ENCODE measurements at regions not wholly inside any gene's neighbourhood (a gene's known extent, or its start where the extent isn't known, plus 50 kb on each side); places are given as distances from the start of the nearest gene placed in this dataset.

DNA sequence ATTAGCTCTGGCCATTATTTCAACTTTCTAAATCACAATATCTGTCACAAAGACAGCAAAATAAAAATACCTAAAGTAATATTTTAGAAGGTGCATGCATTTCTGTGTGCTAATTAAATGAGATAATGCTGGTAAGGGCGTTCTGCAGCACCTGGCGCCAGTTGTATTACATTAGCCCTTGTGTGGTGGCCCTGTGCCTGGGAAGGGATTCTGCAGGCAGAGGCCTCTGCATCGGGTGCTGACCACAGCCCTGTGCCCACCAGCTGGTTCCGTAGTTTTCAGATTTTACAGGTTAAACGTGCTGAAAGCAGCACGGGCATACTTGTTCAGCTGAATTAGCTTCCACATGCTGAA, 157.7 kb upstream of the PRKCQ start:
- Histone ChIP-seq H3K36me3 (no peaks in the 10 kb centered on the region), H3K9me3 (no peaks in the 10 kb centered on the region), H3K27me3 (no peaks in the 10 kb centered on the region), H3K4me1 (no peaks in the 10 kb centered on the region), H3K27ac (no peak overlapping the region), H3K4me3 (no peak overlapping the region)
- intact Hi-C loops (cut with DNase I): no loop called here
- no peak for DNase-seq (ENCODE audit: low spot score in 2 of 2)
- TF ChIP-seq CTCF (IDR thresholded peaks at IDR 0.05): no peak

GRCh38 chr10:6737080-6737641, 157.1 kb upstream of the PRKCQ start:
- H3K4me3 ChIP-seq: no peak overlapping the region
- TF ChIP-seq CTCF (IDR thresholded peaks at IDR 0.05): no peak
- intact Hi-C loops (cut with DNase I): no loop called here
- H3K27me3 ChIP-seq: no peaks in the 10 kb centered on the region
- no peaks in the 10 kb centered on the region for H3K9me3 ChIP-seq
- DNase-seq (ENCODE audit: low spot score in 2 of 2): peak in 1 of 2 donors; percentile 37
- no peak overlapping the region for H3K27ac ChIP-seq
- H3K4me1 ChIP-seq: no peaks in the 10 kb centered on the region
- H3K36me3 ChIP-seq: no peaks in the 10 kb centered on the region

- intact Hi-C loops (cut with DNase I): no loop called here
- Histone ChIP-seq H3K27me3 (no peaks in the 10 kb centered on the region), H3K4me3 (no peak overlapping the region), H3K36me3 (no peaks in the 10 kb centered on the region), H3K4me1 (no peaks in the 10 kb centered on the region), H3K27ac (no peak overlapping the region), H3K9me3 (no peaks in the 10 kb centered on the region)
- no peak for TF ChIP-seq CTCF (IDR thresholded peaks at IDR 0.05)
- no peak for DNase-seq (ENCODE audit: low spot score in 2 of 2)
Measured at GRCh38 chr10:6734286-6734685, 154.2 kb upstream of the PRKCQ start.

DNA sequence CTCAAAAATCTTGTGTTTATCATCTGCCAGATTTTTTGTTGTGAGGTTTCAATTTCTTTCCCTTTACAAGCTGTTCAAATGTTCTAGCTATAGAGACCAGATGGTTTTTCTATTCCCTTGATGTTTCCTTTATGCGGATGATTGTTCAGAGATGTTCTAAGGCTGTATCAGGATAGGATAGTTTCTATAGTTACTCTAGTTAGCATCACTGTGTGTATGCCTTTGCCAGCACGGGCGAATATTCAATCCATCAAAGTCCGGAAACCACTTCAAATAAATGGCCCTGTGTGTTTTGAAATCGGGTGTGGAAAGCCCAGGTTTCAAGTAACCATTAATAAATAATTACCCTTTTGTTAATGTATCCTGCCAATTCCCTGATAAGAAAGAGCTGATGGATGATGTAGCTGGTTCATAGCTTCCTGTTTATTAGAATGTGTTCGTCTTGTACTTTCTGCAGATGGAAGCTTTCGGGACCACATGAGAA, 149.8 kb upstream of the PRKCQ start:
- intact Hi-C loops (cut with DNase I): no loop called here
- Histone ChIP-seq H3K27ac (no peak overlapping the region), H3K36me3 (no peaks in the 10 kb centered on the region), H3K27me3 (no peaks in the 10 kb centered on the region), H3K9me3 (no peaks in the 10 kb centered on the region), H3K4me1 (no peaks in the 10 kb centered on the region), H3K4me3 (no peak overlapping the region)
- DNase-seq (ENCODE audit: low spot score in 2 of 2): no peak
- no peak for TF ChIP-seq CTCF (IDR thresholded peaks at IDR 0.05)

DNA sequence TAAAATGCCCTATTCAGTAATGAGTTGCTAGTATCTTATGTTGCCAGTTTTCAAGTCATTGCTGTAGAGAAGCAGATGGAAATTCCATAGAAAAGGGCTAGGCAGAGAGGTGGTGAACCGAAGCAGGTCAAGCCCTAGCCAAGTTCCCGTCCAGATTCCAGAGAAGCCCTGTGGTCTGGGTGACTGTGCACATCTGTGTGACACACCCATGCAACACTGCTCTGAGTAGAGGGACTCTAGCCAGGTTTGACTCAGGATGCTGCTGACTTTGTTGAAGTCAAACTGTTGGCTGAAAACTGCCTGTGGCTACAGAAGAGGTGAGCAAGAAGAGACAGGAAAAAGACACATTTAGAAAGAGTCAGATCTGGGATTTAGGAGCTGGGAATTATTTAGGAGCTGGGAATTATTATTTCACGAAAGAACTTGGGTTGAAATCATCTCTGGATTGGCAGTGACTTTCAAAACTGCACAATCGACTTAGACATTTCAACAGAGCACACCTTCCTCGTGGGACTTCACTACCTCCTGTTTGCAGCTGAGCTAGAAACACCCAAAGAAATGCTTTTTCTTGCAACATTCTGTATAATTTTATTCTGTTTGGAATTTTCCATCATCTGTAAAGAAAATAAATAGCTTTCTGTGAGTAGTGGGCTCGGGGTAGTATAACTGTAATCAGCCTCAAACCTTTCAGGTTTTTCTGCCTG, 149.1 kb upstream of the PRKCQ start:
- intact Hi-C loops (cut with DNase I): no loop called here
- no peak for DNase-seq (ENCODE audit: low spot score in 2 of 2)
- Histone ChIP-seq H3K36me3 (no peaks in the 10 kb centered on the region), H3K4me1 (no peaks in the 10 kb centered on the region), H3K9me3 (no peaks in the 10 kb centered on the region), H3K4me3 (no peak overlapping the region), H3K27ac (no peak overlapping the region), H3K27me3 (no peaks in the 10 kb centered on the region)
- TF ChIP-seq CTCF (IDR thresholded peaks at IDR 0.05): no peak
